ENCODE measurements at regions not wholly inside any gene's neighbourhood (a gene's known extent, or its start where the extent isn't known, plus 50 kb on each side); places are given as distances from the start of the nearest gene placed in this dataset.

DNA sequence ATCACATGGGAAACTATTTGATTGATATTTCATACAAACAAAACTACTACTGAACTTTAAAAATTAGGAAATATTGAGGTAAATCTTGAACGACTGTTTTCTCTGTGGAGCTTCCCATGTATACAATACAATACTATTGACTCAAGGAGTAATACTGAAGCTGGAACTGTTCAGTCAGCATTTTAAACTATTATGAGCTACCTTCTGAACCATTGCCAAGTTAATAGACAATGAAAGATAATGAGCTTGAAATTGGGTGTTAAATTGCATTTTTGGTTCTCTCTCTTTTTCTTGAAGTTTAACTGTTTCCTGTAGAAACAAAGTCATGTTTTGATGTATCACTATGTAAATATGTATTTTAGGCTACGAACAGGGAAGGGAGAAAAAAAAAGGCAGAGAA lies 569.2 kb downstream of the ZEB2 start:
- TF ChIP-seq, protein P1, sequence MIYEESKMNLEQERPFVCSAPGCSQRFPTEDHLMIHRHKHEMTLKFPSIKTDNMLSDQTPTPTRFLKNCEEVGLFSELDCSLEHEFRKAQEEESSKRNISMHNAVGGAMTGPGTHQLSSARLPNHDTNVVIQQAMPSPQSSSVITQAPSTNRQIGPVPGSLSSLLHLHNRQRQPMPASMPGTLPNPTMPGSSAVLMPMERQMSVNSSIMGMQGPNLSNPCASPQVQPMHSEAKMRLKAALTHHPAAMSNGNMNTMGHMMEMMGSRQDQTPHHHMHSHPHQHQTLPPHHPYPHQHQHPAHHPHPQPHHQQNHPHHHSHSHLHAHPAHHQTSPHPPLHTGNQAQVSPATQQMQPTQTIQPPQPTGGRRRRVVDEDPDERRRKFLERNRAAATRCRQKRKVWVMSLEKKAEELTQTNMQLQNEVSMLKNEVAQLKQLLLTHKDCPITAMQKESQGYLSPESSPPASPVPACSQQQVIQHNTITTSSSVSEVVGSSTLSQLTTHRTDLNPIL (CRISPR knock-in tag; IDR thresholded peaks at IDR 0.05; ENCODE audit: low read depth), result no peak
- TF ChIP-seq RARB (CRISPR knock-in tag; IDR thresholded peaks at IDR 0.05) (no peak), ZNF565 (CRISPR knock-in tag; conservative IDR thresholded peaks at IDR 0.05; ENCODE audit: low read depth) (no peak), PATZ1 (CRISPR knock-in tag; IDR thresholded peaks at IDR 0.05; ENCODE audit: borderline replicate concordance) (no peak), CSDC2 (CRISPR knock-in tag; IDR thresholded peaks at IDR 0.05) (no peak), SNAI2 (CRISPR knock-in tag; IDR thresholded peaks at IDR 0.05) (no peak), ZC3H10 (CRISPR knock-in tag; IDR thresholded peaks at IDR 0.05) (no peak), BACH2 (CRISPR knock-in tag; IDR thresholded peaks at IDR 0.05; ENCODE audit: borderline replicate concordance) (no peak), ZNF70 (CRISPR knock-in tag; IDR thresholded peaks at IDR 0.05) (no peak)
